Vagina (tissue), 2 donors: ENCODE measurements at regions not wholly inside any gene's neighbourhood (a gene's known extent, or its start where the extent isn't known, plus 50 kb on each side); places are given as distances from the start of the nearest gene placed in this dataset.

Source experiments
- DNase-seq, 2 donors: peaks; one replicate each; pipeline ENCODE4 v3.0.0-alpha.2; 2017; ENCODE audit errors: extremely low spot score in 2 of 2
- H3K27ac ChIP-seq: fragments of 200-600 bp; sonication (generic); one replicate; pipeline ENCODE4 v1.5.1; 2019
- H3K27me3 ChIP-seq: fragments of 200-600 bp; sonication (generic); one replicate; pipeline ENCODE4 v1.5.1; 2019
- H3K36me3 ChIP-seq, 2 donors: fragments of 200-600 bp; sonication (generic); one replicate each; pipeline ENCODE4 v1.5.1; 2017 to 2019
- H3K4me1 ChIP-seq: fragments of 200-600 bp; sonication (generic); one replicate; pipeline ENCODE4 v1.5.1; 2019
- H3K4me3 ChIP-seq, 2 donors: fragments of 200-600 bp; sonication (generic); 1 replicate in 1 of 2; 2 replicates in 1 of 2; pipeline ENCODE4 v1.5.1; 2016 to 2019
- H3K9me3 ChIP-seq: fragments of 200-600 bp; sonication (generic); one replicate; pipeline ENCODE4 v1.5.1; 2019
- POLR2A ChIP-seq, 2 donors: fragments of 450-650 bp; IDR thresholded peaks; one replicate each; pipeline ENCODE4 v1.6.1; 2017; ENCODE audit warnings: antibody characterized with exemption in 2 of 2, mild to moderate bottlenecking in 2 of 2, moderate library complexity in 2 of 2
- POLR2AphosphoS5 ChIP-seq, 2 donors: sonication (generic); formaldehyde crosslinking; IDR thresholded peaks; one replicate each; pipeline ENCODE4 v1.9.0; 2017; ENCODE audit warnings: antibody characterized with exemption in 2 of 2, mild to moderate bottlenecking in 2 of 2, low read depth in 1 of 2; ENCODE audit not compliant: insufficient read depth in 1 of 2
- intact Hi-C: fragments of 100-400 bp; cut with DNase I; formaldehyde crosslinking; loops from one replicate; pipeline ENCODE4 v1.15.1; 2023
- TF ChIP-seq, protein P1 (sequence below), 3 experiments: fragments of 450-650 bp in 2 of 3; fragments of 200-600 bp in 1 of 3; sonication (generic) in 1 of 3; IDR thresholded peaks; one replicate each; pipeline ENCODE4 v1.5.1; 2017 to 2019; ENCODE audit warnings: antibody characterized with exemption in 3 of 3, mild to moderate bottlenecking in 2 of 3, moderate library complexity in 2 of 3

DNA sequence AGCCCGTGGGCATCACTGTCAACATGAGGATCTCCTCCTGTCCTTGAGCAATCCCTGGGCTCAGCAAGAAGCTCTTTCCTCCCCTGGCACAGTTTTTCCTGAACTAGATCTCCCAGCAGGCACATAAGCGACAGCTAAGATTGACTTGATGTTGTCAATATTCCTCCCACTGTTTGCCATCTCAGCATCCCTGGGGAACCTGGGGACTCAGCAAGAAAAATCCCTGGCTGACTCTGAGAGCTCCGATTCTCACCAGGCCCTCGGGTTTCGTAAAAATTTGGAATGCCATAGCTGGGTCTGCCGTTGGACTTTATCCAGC is 687.2 kb downstream of the MATN1 start:
- peak in 1 of 2 donors; percentile 70 for DNase-seq
- Histone ChIP-seq H3K36me3 (no peaks in the 10 kb centered on the region), H3K4me3 (no peak overlapping the region), H3K9me3 (no peaks in the 10 kb centered on the region), H3K27me3 (no peaks in the 10 kb centered on the region), H3K4me1 (no peaks in the 10 kb centered on the region), H3K27ac (no peak overlapping the region)
- TF ChIP-seq POLR2AphosphoS5 (IDR thresholded peaks at IDR 0.05; ENCODE audit: insufficient read depth in 1 of 2, low read depth in 1 of 2) = no peak
- TF ChIP-seq, protein P1, sequence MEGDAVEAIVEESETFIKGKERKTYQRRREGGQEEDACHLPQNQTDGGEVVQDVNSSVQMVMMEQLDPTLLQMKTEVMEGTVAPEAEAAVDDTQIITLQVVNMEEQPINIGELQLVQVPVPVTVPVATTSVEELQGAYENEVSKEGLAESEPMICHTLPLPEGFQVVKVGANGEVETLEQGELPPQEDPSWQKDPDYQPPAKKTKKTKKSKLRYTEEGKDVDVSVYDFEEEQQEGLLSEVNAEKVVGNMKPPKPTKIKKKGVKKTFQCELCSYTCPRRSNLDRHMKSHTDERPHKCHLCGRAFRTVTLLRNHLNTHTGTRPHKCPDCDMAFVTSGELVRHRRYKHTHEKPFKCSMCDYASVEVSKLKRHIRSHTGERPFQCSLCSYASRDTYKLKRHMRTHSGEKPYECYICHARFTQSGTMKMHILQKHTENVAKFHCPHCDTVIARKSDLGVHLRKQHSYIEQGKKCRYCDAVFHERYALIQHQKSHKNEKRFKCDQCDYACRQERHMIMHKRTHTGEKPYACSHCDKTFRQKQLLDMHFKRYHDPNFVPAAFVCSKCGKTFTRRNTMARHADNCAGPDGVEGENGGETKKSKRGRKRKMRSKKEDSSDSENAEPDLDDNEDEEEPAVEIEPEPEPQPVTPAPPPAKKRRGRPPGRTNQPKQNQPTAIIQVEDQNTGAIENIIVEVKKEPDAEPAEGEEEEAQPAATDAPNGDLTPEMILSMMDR (IDR thresholded peaks at IDR 0.05) = no peak
- no peak for TF ChIP-seq POLR2A (IDR thresholded peaks at IDR 0.05)
- intact Hi-C loops = no loop called here

DNA sequence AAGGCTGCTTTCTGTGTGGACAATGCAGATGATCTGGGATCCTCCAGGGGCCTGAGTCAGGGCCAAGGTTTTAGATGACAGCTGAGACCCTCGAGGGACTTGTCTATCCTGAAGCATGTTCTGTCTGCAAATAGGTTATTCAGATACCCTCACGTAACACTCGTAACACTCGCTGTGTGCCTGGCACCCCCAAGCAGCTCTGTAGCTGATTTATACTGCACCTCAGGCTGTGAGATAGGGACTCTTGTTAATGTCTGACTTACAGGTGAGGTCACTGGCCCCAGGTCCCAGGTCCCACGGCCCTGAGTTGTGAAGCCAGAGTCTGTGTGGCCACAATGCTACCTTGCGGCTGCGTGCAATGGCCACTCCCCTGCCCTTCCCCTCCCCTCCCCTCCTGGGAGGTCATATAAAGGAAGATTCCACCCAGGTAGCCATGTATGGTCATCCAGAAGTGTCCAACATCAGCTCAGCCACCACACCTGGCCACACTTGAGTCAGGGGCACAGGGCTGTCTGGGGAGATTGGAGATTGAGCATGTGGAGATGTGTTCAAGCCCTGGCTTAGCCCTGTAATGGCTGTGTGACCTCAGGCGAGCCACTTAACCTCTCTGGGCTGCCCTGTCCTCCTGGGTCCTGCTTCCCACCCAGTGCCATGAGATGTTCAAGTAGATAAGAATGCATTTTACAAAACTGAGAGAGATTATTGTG is 687.7 kb downstream of the MATN1 start:
- Histone ChIP-seq H3K36me3 (no peaks in the 10 kb centered on the region), H3K4me1 (no peaks in the 10 kb centered on the region), H3K4me3 (no peak overlapping the region), H3K27me3 (no peaks in the 10 kb centered on the region), H3K27ac (no peak overlapping the region), H3K9me3 (no peaks in the 10 kb centered on the region)
- DNase-seq = peak; percentile 65 to 81
- intact Hi-C loops = no loop called here
- TF ChIP-seq, protein P1 (IDR thresholded peaks at IDR 0.05) = no peak

DNA sequence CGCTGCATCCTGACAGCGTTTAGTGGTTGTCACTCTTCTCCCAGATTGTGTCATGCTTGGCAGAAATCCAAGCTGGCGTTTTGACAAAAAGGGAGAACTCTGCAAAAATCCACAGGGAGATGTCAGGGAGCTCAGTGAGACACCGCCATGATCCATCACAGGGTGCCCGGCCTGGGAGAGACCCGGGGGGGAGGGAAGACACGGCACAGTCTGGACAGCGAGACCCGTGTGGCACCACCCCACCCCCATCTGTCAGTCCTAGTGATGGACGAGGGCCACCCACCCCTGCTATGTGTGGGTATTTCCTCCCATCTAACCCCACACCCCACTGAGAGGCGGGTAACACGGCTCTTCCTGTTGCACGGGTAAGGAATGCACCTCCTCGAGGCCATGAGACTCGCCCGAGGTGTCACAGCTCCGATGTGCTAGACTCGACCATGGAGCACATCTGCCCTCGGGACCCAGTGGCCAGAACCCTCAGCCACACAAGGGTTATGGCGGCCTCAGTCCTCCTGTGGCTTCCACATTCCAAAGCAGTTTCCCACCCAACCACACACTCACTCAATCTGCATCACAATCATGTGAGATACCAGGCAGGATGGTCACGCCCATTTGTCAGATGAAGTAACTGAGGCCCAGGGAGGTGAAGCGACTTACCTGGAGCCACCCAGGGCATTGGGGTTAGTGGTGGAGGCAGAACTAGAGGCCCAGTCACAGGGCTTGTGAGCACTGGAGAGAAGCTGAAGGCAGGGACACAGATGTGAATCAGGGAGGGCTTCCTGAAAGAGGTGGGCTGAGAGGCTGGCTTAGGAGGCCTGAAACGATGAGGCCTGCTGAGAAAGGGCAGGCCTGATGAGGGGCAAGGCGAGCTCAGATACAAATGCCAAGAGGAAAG is 688.5 kb downstream of the MATN1 start:
- Histone ChIP-seq H3K27ac (no peak overlapping the region), H3K36me3 (no peaks in the 10 kb centered on the region), H3K9me3 (no peaks in the 10 kb centered on the region), H3K4me3 (no peak overlapping the region), H3K4me1 (no peaks in the 10 kb centered on the region), H3K27me3 (no peaks in the 10 kb centered on the region)
- peak in 1 of 2 donors; percentile 92 for DNase-seq
- TF ChIP-seq, protein P1 (IDR thresholded peaks at IDR 0.05) = no peak
- TF ChIP-seq POLR2AphosphoS5 (IDR thresholded peaks at IDR 0.05; ENCODE audit: insufficient read depth in 1 of 2, low read depth in 1 of 2) (no peak), POLR2A (IDR thresholded peaks at IDR 0.05) (no peak)
- intact Hi-C loops = no loop called here

DNA sequence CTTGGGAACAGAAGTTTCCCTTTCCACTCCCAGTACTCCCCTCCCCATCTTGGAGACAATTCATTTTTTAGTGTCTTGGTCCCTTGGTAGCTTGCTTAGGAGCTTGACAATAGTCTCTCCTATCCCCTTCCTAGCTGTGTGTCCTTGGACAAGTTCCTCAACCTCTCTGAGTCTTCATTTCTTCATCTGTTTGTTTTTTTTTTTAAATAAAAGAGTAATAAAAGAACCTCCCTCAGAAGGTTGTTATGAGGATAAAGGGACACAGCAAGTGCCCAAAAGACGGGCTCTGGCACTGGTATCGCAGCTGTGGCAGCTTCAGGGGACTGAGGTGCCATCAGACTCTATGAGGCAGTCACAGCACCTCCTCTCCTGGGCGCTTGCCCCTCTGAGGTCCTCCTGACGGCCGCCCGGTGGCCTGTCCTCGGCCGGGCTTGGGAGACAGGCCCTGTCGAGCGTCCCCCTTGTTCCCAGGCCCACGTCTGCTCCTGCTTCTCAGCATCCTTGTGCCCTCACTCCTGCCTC is 689.2 kb downstream of the MATN1 start:
- H3K9me3 ChIP-seq = no peaks in the 10 kb centered on the region

More for the DNA sequence above, 689.2 kb downstream of the MATN1 start:
- H3K36me3 ChIP-seq = no peaks in the 10 kb centered on the region
- H3K4me3 ChIP-seq = no peak overlapping the region
- no peak for DNase-seq
- no peak overlapping the region for H3K27ac ChIP-seq
- intact Hi-C loops = no loop called here
- H3K27me3 ChIP-seq = no peaks in the 10 kb centered on the region
- H3K4me1 ChIP-seq = no peaks in the 10 kb centered on the region
- TF ChIP-seq POLR2AphosphoS5 (IDR thresholded peaks at IDR 0.05; ENCODE audit: insufficient read depth in 1 of 2, low read depth in 1 of 2) (no peak), POLR2A (IDR thresholded peaks at IDR 0.05) (no peak)
- TF ChIP-seq, protein P1 (IDR thresholded peaks at IDR 0.05) = no peak
